Keratinocyte (primary cell): ENCODE measurements at regions not wholly inside any gene's neighbourhood (a gene's known extent, or its start where the extent isn't known, plus 50 kb on each side); places are given as distances from the start of the nearest gene placed in this dataset.
"Not testable (repeated sequence)": the region's sequence is repeated elsewhere in the genome, so short reads cannot be mapped to it uniquely, and the experiment has no call there.

Experiments used
- DNase-seq: peaks from one replicate; pipeline ENCODE4 v3.0.0-alpha.2; 2011; ENCODE audit warnings: low read depth, missing footprints, low spot score
- FAIRE-seq: peaks from 2 replicates; lab custom pipeline; 2011; peaks lifted over from hg19 to GRCh38; lab: Jason Lieb, UNC
- H2AFZ ChIP-seq: 2 replicates; pipeline ENCODE4 v1.6.0; 2012; ENCODE audit warnings: low read length, control low read depth, inconsistent platforms; ENCODE audit not compliant: control insufficient read depth
- H3K27ac ChIP-seq: 2 replicates; pipeline ENCODE4 v1.5.1; 2011; ENCODE audit warnings: low read length; ENCODE audit not compliant: control insufficient read depth, insufficient read depth
- H3K27me3 ChIP-seq: 3 replicates; pipeline ENCODE4 v1.6.0; 2011; ENCODE audit warnings: low read length; ENCODE audit not compliant: control insufficient read depth, insufficient read depth; ENCODE audit errors: extremely low read depth
- H3K36me3 ChIP-seq, 2 experiments: 2 replicates in 1 of 2; 3 replicates in 1 of 2; pipeline ENCODE4 v1.5.1; 2011; ENCODE audit warnings: low read length in 2 of 2, mild to moderate bottlenecking in 1 of 2; ENCODE audit not compliant: control insufficient read depth in 2 of 2, insufficient read depth in 2 of 2; ENCODE audit errors: extremely low read depth in 1 of 2
- H3K4me1 ChIP-seq: 3 replicates; pipeline ENCODE4 v1.5.1; 2011; ENCODE audit warnings: low read length; ENCODE audit not compliant: control insufficient read depth, insufficient read depth; ENCODE audit errors: extremely low read depth
- H3K4me2 ChIP-seq: 3 replicates; pipeline ENCODE4 v1.6.0; 2011; ENCODE audit warnings: low read depth, low read length; ENCODE audit not compliant: control insufficient read depth, insufficient read depth; ENCODE audit errors: extremely low read depth
- H3K4me3 ChIP-seq, 3 experiments: fragments of 200-600 bp in 1 of 3; sonication (generic) in 1 of 3; 2 replicates in 2 of 3; 3 replicates in 1 of 3; pipeline ENCODE4 v1.5.1; 2011 to 2016; ENCODE audit warnings: low read length in 3 of 3, mild to moderate bottlenecking in 3 of 3, control low read depth in 2 of 3, inconsistent platforms in 1 of 3, low read depth in 1 of 3, mixed read lengths in 1 of 3, mixed run types in 1 of 3, moderate library complexity in 1 of 3; ENCODE audit not compliant: control insufficient read depth in 2 of 3, insufficient read depth in 2 of 3; ENCODE audit errors: extremely low read depth in 1 of 3
- H3K79me2 ChIP-seq: 2 replicates; pipeline ENCODE4 v1.6.0; 2012; ENCODE audit warnings: low read length; ENCODE audit not compliant: control insufficient read depth, insufficient read depth
- H3K9ac ChIP-seq: 3 replicates; pipeline ENCODE4 v1.6.0; 2011; ENCODE audit warnings: low read length; ENCODE audit not compliant: control insufficient read depth, insufficient read depth; ENCODE audit errors: extremely low read depth
- H3K9me1 ChIP-seq: 3 replicates; pipeline ENCODE4 v1.6.0; 2011; ENCODE audit warnings: low read length; ENCODE audit not compliant: control insufficient read depth, insufficient read depth; ENCODE audit errors: extremely low read depth
- H3K9me3 ChIP-seq: 2 replicates; pipeline ENCODE4 v1.5.1; 2012; ENCODE audit warnings: low read depth, low read length; ENCODE audit not compliant: control insufficient read depth
- H4K20me1 ChIP-seq: 3 replicates; pipeline ENCODE4 v1.6.0; 2011; ENCODE audit warnings: low read length; ENCODE audit not compliant: control insufficient read depth, insufficient read depth; ENCODE audit errors: extremely low read depth
- EZH2 ChIP-seq: IDR thresholded peaks from one replicate; pipeline ENCODE4 v1.6.1; 2012; ENCODE audit warnings: inconsistent platforms, mild to moderate bottlenecking, low read length, moderate library complexity
- dilution Hi-C: fragments of 300-500 bp; cut with MboI; formaldehyde crosslinking; loops from one replicate; pipeline ENCODE4 v1.7.0; 2020; ENCODE audit warnings: low sequenced_read_pairs; ENCODE audit not compliant: extremely low pct_ligation_motif_present
- TF ChIP-seq, protein P1 (sequence below), 3 experiments: IDR thresholded peaks in 1 of 3; conservative IDR thresholded peaks in 1 of 3; optimal IDR thresholded peaks in 1 of 3; 2 replicates in 2 of 3; 3 replicates in 1 of 3; pipeline versions ENCODE3 to v1.5.1; 2011; ENCODE audit warnings: low read length in 3 of 3, mild to moderate bottlenecking in 3 of 3, moderate library complexity in 2 of 3, control low read depth in 1 of 3, inconsistent platforms in 1 of 3; ENCODE audit not compliant: insufficient read depth in 2 of 3; ENCODE audit errors: extremely low read depth in 1 of 3

DNA sequence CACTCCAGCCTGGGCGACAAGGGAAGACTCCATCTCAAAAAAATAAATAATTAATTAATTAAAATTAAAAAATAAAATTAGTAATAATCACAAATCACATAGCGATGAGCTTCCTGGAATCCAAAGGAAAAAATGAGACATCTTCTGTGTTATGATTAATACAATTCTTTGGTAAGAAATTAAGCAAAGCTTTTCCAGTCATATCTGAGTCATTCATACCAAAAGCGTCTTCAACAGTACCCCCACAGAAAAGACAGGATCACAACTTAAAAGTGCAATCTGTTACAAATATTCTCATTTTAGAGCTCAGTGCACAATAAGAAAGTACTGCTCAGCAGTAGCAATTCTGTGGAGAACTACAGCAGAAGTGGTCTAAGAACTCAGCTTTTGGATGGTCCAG lies 168.5 kb upstream of the MXRA5 start:
- no peaks in the 10 kb centered on the region for H3K36me3 ChIP-seq
- no peaks in the 10 kb centered on the region for H3K9me1 ChIP-seq
- DNase-seq (no peak), FAIRE-seq (no peak)
- dilution Hi-C loops: no loop called here
- no peak overlapping the region for H3K9ac ChIP-seq
- H3K4me1 ChIP-seq: no peaks in the 10 kb centered on the region
- H3K9me3 ChIP-seq: no peaks in the 10 kb centered on the region
- no peak for TF ChIP-seq EZH2
- TF ChIP-seq, protein P1, sequence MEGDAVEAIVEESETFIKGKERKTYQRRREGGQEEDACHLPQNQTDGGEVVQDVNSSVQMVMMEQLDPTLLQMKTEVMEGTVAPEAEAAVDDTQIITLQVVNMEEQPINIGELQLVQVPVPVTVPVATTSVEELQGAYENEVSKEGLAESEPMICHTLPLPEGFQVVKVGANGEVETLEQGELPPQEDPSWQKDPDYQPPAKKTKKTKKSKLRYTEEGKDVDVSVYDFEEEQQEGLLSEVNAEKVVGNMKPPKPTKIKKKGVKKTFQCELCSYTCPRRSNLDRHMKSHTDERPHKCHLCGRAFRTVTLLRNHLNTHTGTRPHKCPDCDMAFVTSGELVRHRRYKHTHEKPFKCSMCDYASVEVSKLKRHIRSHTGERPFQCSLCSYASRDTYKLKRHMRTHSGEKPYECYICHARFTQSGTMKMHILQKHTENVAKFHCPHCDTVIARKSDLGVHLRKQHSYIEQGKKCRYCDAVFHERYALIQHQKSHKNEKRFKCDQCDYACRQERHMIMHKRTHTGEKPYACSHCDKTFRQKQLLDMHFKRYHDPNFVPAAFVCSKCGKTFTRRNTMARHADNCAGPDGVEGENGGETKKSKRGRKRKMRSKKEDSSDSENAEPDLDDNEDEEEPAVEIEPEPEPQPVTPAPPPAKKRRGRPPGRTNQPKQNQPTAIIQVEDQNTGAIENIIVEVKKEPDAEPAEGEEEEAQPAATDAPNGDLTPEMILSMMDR (optimal IDR thresholded peaks at IDR 0.05 in 1 of 3, IDR thresholded peaks at IDR 0.05 in 1 of 3, conservative IDR thresholded peaks at IDR 0.05 in 1 of 3; ENCODE audit: extremely low read depth in 1 of 3, insufficient read depth in 2 of 3, low read length in 3 of 3): no peak
- no peak overlapping the region for H3K4me2 ChIP-seq
- H3K27me3 ChIP-seq: no peaks in the 10 kb centered on the region
- no peaks in the 10 kb centered on the region for H4K20me1 ChIP-seq
- H3K4me3 ChIP-seq: no peak overlapping the region
- no peaks in the 10 kb centered on the region for H3K79me2 ChIP-seq
- H2AFZ ChIP-seq: no peak overlapping the region
- H3K27ac ChIP-seq: no peak overlapping the region

DNA sequence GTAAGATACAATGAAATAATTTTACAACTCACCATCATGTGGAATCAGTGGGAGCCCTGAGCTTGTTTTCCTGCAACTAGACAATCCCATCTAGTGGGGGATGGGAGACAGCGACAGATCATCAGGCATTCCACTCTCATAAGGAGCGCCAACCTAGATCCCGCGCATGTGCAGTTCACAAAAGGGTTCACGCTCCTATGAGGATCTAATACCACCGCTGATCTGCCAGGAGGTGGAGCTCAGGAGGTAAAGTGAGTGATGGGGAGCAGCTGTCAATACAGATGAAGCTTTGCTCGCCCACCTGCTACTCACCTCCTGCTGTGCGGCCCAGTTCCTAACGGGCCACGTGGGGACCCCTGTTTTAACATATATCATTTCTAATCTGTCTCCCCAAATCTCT lies 165.7 kb upstream of the MXRA5 start:
- TF ChIP-seq, protein P1 (optimal IDR thresholded peaks at IDR 0.05 in 1 of 3, IDR thresholded peaks at IDR 0.05 in 1 of 3, conservative IDR thresholded peaks at IDR 0.05 in 1 of 3; ENCODE audit: extremely low read depth in 1 of 3, insufficient read depth in 2 of 3, low read length in 3 of 3): peak in 1 of 3 experiments; percentile 5
- H3K4me3 ChIP-seq, H3K4me2 ChIP-seq, H3K36me3 ChIP-seq, H3K4me1 ChIP-seq, H3K9me3 ChIP-seq, DNase-seq, FAIRE-seq, H3K9me1 ChIP-seq, H4K20me1 ChIP-seq, H2AFZ ChIP-seq, dilution Hi-C loops, H3K27me3 ChIP-seq, H3K79me2 ChIP-seq, H3K27ac ChIP-seq, H3K9ac ChIP-seq: not testable (repeated sequence)
